ENCODE measurements at regions not wholly inside any gene's neighbourhood (a gene's known extent, or its start where the extent isn't known, plus 50 kb on each side); places are given as distances from the start of the nearest gene placed in this dataset.

DNA sequence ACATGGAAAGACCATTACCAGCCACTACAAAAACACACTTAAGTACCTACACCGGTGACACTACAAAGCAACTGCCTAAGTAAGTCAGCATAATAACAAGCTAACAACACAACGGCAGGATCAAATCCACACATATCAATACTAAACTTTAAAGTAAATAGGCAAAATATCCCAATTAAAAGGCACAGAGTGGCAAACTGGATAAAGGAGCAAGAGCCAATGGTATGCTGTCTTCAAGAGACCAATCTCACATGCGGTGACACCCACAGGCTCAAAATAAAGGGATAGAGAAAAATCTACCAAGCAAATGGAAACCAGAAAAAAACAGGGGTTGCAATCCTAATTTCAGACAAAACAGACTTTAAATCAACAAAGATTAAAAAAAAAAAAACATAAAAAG lies 261.5 kb upstream of the TENM4 start:
- TF ChIP-seq TCF4 (CRISPR knock-in tag; IDR thresholded peaks at IDR 0.05; ENCODE audit: borderline replicate concordance): no peak
- no peak for TF ChIP-seq ZFP3 (CRISPR knock-in tag; IDR thresholded peaks at IDR 0.05)
- no peak for TF ChIP-seq BACH2 (CRISPR knock-in tag; IDR thresholded peaks at IDR 0.05; ENCODE audit: borderline replicate concordance)
- TF ChIP-seq SNAI2 (CRISPR knock-in tag; IDR thresholded peaks at IDR 0.05): no peak
- no peak for TF ChIP-seq ISL1 (CRISPR knock-in tag; IDR thresholded peaks at IDR 0.05)
- TF ChIP-seq OSR1 (CRISPR knock-in tag; IDR thresholded peaks at IDR 0.05): no peak
- TF ChIP-seq ARNTL (CRISPR knock-in tag; IDR thresholded peaks at IDR 0.05; ENCODE audit: borderline replicate concordance, low read depth): no peak
- TF ChIP-seq, protein P1, sequence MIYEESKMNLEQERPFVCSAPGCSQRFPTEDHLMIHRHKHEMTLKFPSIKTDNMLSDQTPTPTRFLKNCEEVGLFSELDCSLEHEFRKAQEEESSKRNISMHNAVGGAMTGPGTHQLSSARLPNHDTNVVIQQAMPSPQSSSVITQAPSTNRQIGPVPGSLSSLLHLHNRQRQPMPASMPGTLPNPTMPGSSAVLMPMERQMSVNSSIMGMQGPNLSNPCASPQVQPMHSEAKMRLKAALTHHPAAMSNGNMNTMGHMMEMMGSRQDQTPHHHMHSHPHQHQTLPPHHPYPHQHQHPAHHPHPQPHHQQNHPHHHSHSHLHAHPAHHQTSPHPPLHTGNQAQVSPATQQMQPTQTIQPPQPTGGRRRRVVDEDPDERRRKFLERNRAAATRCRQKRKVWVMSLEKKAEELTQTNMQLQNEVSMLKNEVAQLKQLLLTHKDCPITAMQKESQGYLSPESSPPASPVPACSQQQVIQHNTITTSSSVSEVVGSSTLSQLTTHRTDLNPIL (CRISPR knock-in tag; IDR thresholded peaks at IDR 0.05; ENCODE audit: low read depth): no peak
- TF ChIP-seq RARB (CRISPR knock-in tag; IDR thresholded peaks at IDR 0.05): no peak
- no peak for TF ChIP-seq ZFP30 (CRISPR knock-in tag; IDR thresholded peaks at IDR 0.05)
- TF ChIP-seq ZNF70 (CRISPR knock-in tag; IDR thresholded peaks at IDR 0.05): no peak
- TF ChIP-seq, protein P2, sequence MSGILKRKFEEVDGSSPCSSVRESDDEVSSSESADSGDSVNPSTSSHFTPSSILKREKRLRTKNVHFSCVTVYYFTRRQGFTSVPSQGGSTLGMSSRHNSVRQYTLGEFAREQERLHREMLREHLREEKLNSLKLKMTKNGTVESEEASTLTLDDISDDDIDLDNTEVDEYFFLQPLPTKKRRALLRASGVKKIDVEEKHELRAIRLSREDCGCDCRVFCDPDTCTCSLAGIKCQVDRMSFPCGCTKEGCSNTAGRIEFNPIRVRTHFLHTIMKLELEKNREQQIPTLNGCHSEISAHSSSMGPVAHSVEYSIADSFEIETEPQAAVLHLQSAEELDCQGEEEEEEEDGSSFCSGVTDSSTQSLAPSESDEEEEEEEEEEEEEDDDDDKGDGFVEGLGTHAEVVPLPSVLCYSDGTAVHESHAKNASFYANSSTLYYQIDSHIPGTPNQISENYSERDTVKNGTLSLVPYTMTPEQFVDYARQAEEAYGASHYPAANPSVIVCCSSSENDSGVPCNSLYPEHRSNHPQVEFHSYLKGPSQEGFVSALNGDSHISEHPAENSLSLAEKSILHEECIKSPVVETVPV (CRISPR knock-in tag; IDR thresholded peaks at IDR 0.05): no peak
- ATAC-seq: no peak

DNA sequence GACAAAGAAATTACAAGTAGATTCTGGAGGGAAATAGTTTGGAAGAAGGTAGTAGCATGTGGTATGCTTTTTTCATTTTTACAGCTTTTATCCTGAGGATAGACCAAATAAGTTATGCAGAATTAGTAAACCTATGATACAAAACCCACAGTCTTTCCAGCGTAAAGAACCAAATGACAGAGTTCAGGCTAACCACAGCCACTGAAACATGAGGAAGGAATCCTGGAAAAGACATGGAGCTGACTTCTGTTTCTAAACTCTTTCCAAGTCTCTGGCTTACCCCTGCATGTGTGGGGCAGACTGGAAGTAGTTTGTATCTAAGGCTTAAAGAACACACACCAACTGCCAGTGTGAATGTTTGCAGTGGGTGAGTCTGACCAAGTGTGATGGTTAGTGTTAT lies 258.4 kb upstream of the TENM4 start:
- no peak for TF ChIP-seq ARNTL (CRISPR knock-in tag; IDR thresholded peaks at IDR 0.05; ENCODE audit: borderline replicate concordance, low read depth)
- TF ChIP-seq GLIS3 (CRISPR knock-in tag; IDR thresholded peaks at IDR 0.05): no peak
- no peak for TF ChIP-seq ESRRG (CRISPR knock-in tag; IDR thresholded peaks at IDR 0.05)
- TF ChIP-seq ZFP3 (CRISPR knock-in tag; IDR thresholded peaks at IDR 0.05): no peak
- no peak for TF ChIP-seq ZNF565 (CRISPR knock-in tag; conservative IDR thresholded peaks at IDR 0.05; ENCODE audit: low read depth)
- no peak for TF ChIP-seq ZC3H10 (CRISPR knock-in tag; IDR thresholded peaks at IDR 0.05)
- TF ChIP-seq, protein P1 (CRISPR knock-in tag; IDR thresholded peaks at IDR 0.05; ENCODE audit: low read depth): no peak
- TF ChIP-seq, protein P2 (CRISPR knock-in tag; IDR thresholded peaks at IDR 0.05): no peak
- TF ChIP-seq ZFP30 (CRISPR knock-in tag; IDR thresholded peaks at IDR 0.05): no peak
- no peak for ATAC-seq

DNA sequence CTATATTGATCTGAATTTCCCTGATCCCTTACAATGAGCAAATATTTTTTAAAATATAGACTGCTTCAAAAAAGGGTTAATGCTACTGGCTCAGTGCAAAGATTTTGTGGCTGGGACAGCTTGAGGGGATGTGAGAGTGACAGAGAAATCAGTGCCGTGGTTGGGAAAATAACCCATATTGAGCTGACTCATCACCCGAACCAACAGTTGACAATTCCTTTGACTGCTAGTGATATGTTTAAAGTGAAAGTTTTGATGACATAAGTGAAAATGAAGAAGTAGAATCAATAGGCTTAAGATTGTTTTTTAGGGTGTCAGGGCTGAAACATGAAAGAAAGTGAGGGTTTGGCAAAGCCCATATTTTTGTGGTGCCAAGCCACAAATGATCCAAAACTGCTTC lies 257.1 kb upstream of the TENM4 start:
- no peak for ATAC-seq
- TF ChIP-seq BACH2 (CRISPR knock-in tag; IDR thresholded peaks at IDR 0.05; ENCODE audit: borderline replicate concordance): no peak
- TF ChIP-seq ESRRG (CRISPR knock-in tag; IDR thresholded peaks at IDR 0.05): no peak
- no peak for TF ChIP-seq TCF4 (CRISPR knock-in tag; IDR thresholded peaks at IDR 0.05; ENCODE audit: borderline replicate concordance)

DNA sequence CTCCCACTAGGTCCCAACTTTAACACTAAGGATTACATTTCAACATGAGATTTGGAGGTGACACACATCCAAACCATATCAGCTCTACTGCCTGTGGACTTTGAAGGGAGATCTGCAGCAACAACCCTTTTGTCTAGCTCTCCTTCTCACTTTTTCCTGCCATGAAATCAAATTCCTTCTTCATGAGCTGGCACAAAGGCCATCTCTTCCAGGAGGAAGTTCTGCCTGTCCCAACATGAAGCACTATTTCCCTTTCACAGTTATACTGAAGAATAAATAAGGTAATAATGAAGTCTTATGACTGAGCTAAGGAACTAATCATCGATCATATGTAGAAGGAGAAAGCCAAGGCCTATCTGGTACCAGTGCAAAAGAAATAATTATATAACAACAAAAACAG lies 253.5 kb upstream of the TENM4 start:
- TF ChIP-seq GLIS3 (CRISPR knock-in tag; IDR thresholded peaks at IDR 0.05) (no peak), TCF4 (CRISPR knock-in tag; IDR thresholded peaks at IDR 0.05; ENCODE audit: borderline replicate concordance) (no peak), ESRRG (CRISPR knock-in tag; IDR thresholded peaks at IDR 0.05) (no peak), ZNF565 (CRISPR knock-in tag; conservative IDR thresholded peaks at IDR 0.05; ENCODE audit: low read depth) (no peak), BACH2 (CRISPR knock-in tag; IDR thresholded peaks at IDR 0.05; ENCODE audit: borderline replicate concordance) (no peak), TOX (CRISPR knock-in tag; IDR thresholded peaks at IDR 0.05; ENCODE audit: borderline replicate concordance) (no peak), OSR1 (CRISPR knock-in tag; IDR thresholded peaks at IDR 0.05) (no peak)
- TF ChIP-seq, protein P3, sequence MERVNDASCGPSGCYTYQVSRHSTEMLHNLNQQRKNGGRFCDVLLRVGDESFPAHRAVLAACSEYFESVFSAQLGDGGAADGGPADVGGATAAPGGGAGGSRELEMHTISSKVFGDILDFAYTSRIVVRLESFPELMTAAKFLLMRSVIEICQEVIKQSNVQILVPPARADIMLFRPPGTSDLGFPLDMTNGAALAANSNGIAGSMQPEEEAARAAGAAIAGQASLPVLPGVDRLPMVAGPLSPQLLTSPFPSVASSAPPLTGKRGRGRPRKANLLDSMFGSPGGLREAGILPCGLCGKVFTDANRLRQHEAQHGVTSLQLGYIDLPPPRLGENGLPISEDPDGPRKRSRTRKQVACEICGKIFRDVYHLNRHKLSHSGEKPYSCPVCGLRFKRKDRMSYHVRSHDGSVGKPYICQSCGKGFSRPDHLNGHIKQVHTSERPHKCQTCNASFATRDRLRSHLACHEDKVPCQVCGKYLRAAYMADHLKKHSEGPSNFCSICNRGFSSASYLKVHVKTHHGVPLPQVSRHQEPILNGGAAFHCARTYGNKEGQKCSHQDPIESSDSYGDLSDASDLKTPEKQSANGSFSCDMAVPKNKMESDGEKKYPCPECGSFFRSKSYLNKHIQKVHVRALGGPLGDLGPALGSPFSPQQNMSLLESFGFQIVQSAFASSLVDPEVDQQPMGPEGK (CRISPR knock-in tag; IDR thresholded peaks at IDR 0.05; ENCODE audit: borderline replicate concordance): no peak
- TF ChIP-seq, protein P4, sequence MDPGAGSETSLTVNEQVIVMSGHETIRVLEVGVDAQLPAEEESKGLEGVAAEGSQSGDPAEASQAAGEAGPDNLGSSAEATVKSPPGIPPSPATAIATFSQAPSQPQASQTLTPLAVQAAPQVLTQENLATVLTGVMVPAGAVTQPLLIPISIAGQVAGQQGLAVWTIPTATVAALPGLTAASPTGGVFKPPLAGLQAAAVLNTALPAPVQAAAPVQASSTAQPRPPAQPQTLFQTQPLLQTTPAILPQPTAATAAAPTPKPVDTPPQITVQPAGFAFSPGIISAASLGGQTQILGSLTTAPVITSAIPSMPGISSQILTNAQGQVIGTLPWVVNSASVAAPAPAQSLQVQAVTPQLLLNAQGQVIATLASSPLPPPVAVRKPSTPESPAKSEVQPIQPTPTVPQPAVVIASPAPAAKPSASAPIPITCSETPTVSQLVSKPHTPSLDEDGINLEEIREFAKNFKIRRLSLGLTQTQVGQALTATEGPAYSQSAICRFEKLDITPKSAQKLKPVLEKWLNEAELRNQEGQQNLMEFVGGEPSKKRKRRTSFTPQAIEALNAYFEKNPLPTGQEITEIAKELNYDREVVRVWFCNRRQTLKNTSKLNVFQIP (CRISPR knock-in tag; IDR thresholded peaks at IDR 0.05; ENCODE audit: borderline replicate concordance, low read depth): no peak
- no peak for ATAC-seq

Data from SK-N-SH treated with all-trans-retinoic acid at 6 μM for 48 hours (cell line).